SKM-1 treated with dmso at 0.1 percent for 144 hours (cell line): ENCODE measurements at regions not wholly inside any gene's neighbourhood (a gene's known extent, or its start where the extent isn't known, plus 50 kb on each side); places are given as distances from the start of the nearest gene placed in this dataset.
"Not testable (repeated sequence)": the region's sequence is repeated elsewhere in the genome, so short reads cannot be mapped to it uniquely, and the experiment has no call there.

Experiments used
- DNase-seq: peaks from one replicate; lab custom pipeline; 2025; ENCODE audit not compliant: unreplicated experiment; lab: John Stamatoyannopoulos, UW

DNA sequence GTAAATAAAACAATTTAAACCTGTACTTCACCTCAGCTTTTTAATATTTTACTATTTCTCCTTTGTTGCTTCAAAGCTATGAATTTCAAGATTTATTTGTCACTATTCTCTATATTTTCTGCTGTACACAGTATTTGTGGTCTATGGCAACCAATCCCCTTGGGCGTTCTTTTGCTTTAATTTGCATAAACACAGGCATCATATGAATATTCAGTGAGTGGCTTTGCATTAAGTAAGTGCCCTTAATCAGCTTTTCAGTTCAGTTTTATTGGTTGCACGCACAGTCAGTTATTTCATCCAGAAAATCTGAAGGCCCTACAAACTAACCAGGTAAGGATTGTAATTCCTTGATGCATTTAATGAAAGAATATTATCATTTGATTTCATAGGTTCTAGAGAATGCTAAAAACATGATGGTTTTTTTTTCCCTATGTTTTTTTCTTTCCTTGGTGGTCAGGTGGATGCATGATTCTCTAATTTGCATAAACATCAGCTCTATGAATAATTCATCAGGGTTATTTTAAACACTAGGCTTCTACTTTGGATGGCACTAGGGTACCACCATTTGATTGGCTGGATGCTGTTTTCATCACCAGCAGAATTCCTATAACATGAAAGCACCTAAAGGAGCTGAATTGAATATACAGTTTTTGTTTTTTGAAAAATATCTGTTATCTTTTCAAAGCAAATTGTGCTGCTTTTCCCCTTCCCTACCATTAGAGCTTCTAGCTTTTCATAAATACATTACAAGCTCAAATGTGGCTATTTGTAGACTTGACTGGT lies 249.2 kb upstream of the CCNH start:
- no peak for DNase-seq

DNA sequence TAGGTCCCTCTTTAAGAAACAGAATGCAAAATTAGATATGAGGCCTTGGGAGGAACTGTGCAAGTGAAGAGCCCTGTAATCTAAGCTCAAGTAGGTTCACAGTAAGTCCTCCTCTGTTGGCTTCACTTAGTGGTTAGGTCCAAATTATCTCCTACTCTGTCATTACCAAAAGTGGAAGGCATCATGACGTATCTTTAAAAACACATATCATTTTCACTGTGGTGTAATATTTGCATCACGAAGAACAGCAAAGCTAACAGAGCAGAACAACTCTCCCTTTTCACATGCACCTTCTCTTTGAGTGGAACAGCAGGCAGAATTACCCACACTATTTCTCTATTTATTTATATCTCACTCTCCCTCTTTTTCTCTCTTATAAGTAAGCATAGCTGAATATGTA lies 240.5 kb upstream of the CCNH start:
- DNase-seq: no peak

DNA sequence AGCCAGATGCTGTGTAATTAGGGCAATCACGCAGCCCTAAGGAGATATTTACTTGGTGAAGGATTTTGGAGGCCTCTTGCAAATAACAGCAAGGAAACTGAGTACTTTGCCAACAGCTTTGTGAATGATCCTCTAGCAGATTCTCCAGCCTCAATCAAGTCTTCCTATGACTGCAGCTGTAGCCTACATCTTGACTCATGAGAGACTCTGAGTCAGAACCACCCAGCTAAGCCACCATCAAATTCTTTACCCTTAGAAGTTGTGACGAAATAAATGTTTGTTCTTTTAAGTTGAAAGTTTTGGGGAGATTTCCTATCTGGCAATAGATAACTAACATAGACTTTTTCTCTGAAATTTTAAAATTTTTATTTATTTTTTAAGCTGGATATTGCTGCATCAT lies 237.6 kb upstream of the CCNH start:
- no peak for DNase-seq

DNA sequence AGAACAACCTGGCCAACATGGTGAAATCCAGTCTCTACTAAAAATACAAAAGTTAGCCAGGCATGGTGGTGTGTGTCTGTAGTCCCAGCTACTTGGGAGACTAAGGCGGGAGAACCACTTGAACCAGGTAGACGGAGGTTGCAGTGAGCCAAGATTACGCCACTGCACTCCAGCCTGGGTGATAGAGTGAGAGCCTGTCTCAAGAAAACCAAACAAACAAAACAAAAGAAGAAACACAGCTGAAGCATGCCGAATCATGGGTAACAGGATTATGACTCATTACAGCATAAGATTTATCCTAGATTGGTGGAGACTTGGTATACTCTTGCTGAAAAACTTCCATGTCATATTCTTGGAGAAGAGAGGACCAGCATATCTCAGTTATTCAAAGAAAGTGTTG lies 236.7 kb upstream of the CCNH start:
- DNase-seq: no peak

DNA sequence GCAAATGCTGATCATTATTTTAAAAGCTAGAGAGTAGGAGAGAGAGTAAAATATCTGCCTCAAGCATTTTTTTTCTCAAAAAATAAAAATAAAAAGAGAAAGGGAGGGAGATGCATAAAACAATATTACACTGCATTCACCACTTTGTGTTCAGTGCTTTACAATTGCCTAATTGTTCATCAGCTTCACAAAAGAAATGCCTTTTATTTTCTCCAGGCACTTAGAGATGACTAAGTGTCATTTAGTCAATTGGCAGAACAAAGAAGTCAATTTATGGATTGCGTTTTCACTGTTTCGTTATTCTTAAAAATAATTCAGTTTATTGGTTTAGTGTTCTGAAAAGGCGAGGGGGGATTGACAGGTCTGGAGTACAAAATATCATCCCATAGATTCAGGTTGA lies 232.5 kb upstream of the CCNH start:
- DNase-seq: no peak

DNA sequence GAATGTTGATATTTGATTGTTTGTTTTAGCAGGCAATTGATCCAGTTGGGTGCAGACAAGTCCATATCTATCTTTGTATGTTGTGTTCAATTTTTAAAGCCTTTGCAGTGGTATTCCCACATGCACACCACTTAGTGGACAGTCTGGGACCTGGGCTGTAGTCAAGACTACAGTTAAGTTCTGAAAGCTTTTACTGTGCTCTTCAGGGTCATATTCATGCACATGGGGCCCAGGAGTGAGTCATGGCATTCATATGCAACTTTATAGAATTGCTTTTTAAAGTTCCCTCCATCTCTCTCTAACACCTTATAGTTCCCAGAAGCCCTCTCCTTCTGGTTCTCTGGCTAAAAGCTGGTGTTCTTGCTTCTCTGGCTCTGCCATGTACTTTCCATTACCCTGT lies 228.2 kb upstream of the CCNH start:
- DNase-seq: no peak

DNA sequence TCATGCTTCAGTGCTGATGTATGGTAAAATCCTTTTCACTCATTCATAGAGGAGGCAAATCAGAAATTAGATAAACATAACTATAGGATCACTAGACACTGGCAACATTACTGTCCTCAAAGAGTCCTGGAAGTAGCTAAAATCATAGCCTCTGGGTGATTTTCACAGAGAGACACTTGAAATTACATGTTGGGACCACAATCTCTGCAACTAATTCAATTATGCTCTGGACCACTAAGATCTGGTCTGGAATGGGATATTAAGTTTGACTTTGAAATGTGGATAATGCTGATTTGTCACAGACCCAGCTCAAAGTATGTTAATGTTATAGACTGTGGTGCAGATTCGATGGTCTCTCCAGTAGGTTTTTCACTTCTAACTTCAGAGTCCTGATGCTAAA lies 214.6 kb upstream of the CCNH start:
- DNase-seq: no peak

DNA sequence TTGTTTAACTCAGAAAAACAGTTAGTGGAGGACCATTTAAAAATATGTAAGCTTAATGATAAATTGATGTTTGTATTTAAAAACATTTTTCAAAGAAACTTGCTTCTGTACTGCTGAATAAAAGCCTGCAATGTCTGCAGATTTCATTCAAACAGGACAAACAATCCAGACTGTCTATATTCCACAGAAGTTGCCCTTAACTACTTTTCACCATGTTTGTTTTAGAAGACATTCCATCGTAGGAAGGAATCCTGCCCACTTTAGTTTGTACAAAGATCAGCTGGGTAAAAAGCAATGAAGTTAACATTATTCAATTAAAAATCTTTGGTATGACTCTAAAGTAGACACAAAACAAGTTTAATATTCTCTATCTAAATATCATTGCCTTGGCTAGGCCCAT lies 195.7 kb upstream of the CCNH start:
- no peak for DNase-seq

DNA sequence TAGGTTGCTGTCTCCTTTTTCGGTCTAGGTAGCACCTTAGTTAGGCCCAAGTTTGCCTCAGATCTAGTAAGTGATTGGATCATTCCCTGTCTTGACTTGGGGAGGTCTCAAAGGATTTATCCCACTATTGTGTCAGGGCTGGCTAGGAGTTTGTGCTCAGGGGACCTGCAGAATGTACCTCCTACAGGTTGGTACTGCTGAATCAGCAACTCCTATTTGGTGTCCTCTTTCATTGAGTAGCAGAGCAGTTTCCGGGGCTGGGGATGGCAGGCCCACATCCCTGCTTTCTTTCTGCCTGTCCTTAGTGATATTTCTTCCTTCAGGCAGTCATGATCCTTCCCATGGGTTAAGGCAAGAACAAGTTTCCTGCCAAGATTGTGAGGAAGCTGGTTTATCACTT lies 192.9 kb upstream of the CCNH start:
- DNase-seq: no peak

DNA sequence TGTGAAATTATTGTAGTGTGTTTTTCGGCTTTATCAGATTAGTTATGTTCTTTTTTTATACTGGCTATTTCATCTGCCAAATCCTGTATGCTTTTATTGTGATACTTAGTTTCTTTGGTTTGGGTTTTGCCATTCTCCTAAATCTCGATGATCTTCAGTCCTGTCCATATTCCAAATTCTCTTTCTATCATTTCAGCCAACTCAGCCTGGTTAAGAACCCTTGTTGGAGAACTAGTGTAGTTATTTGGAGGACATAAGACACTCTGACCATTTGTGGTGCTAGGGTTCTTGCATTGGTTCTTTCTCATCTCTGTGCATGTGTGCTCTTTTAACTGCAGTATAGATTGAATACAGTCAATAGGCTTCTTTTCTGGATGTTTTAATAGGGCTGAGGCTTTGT lies 187.0 kb upstream of the CCNH start:
- DNase-seq: no peak

DNA sequence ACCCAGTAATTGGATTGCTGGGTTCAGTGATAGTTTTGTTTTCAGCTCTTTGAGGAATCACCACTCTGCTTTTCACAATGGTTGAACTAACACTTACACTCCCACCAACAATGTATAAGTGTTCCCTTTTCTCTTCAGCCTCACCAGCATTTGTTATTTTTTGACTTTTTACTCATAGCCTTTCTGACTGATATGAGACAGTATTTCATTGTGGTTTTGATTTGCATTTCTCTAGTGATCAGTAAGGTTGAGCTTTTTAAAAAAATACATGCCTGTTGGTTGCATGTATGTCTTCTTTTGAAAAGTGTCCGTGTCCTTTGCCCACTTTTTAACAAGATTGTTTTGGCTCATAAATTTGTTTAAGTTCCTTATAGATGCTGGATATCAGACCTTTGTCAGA lies 185.7 kb upstream of the CCNH start:
- DNase-seq: no peak

DNA sequence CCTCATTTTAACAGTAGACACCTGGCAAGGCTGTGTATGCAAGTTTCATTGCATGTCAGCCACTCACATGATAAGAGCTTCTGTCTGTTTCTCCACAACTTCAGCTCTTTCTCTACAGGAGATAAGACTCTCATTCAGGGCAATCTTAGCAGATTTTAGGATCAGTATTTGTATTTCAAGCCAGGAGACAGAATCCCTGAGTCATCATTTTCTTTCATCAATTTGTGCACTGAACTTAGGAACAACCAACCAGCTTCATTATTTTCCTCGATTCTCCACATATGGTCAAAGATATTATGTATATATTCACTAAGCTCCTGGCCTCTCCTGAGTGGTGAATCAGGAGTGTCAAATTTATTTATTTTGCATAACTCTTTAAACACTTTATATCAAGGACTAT lies 181.8 kb upstream of the CCNH start:
- DNase-seq: no peak

DNA sequence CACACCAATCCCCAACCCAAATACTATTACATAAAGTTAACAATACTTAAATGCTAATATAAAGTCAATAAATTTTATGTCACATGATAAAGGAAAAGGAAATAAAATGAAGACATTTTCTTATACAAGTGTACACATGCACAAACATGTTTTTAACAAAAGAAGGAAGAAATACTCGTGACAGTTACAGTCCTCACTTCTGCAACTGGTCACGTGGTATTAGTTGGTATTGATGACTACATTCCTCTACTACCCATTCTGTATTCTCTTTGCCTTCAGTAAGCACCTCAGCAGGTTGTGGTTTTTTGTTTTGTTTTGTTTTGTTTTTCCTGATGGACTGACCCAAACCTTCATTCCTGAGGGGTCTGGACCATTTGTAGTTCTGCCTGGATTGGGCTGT lies 176.9 kb upstream of the CCNH start:
- DNase-seq: no peak

DNA sequence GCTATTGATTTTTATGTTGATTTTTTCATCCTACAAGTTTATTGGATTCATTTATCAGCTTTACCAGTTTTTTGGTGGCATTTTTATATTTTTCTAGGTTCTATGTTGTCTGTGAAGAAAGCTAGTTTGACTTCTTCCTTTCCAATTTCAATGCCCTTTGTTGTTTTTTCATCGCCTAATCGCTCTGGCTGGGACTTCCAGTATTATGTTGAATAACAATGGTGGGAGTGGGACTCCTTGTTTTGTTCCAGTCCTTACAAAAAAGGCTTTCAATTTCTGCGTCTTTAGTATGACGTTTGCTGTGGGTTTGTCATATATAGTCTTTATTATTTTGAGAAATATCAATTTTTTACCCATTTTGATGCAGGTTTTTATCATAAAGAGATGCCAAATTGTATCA lies 175.6 kb upstream of the CCNH start:
- DNase-seq: no peak

DNA sequence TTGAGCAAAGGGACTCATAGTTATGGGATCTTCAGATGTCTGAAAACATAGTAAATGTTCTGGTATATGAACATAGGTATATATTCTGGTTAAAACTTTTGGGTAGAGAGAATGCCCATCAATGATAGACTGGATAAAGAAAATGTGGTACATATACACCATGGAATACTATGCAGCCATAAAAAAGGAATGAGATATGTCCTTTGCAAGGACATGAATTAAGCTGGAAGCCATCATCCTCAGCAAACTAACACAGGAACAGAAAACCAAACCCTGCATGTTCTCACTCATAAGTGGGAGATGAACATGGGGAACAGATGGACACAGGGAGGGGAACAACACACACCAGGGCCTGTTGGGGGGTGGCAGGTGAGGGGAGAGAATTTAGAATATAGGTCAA lies 171.0 kb upstream of the CCNH start:
- not testable (repeated sequence) for DNase-seq

DNA sequence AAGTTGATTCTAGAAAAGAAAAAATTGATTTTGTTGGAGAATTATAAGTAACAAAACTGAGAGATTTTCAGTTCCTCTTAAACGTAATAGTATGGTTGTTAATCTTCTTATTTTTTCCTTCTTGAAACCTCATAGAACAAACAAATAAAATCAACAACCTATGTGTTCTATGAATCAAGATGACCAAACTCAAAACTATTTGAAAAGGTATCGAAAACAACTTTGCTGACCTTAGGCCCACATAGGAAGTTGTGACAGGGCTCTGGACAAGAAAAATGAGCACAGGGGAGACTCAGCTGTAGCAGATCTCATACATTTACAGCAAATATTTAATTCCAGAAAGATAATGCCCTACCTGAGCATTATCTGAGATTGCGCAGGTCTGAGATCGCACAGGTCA lies 169.4 kb upstream of the CCNH start:
- DNase-seq: no peak

DNA sequence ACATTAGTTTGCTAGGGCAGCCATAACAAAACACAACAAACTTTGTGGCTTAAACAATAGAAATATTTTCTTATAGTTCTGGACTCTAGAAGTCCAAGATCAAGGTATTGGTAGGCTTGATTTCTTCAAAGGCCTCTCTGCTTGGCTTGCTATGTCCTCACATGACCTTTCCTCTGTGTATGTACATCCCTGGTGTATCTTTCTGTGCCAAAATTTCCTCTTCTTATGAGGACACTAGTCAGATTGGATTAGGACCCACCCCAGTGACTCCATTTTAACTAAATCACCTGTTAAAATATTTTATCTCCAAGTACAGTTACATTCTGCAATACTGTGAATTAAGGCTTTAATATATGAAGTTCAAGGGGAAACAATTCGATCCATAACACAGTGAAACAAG lies 168.9 kb upstream of the CCNH start:
- DNase-seq: no peak

DNA sequence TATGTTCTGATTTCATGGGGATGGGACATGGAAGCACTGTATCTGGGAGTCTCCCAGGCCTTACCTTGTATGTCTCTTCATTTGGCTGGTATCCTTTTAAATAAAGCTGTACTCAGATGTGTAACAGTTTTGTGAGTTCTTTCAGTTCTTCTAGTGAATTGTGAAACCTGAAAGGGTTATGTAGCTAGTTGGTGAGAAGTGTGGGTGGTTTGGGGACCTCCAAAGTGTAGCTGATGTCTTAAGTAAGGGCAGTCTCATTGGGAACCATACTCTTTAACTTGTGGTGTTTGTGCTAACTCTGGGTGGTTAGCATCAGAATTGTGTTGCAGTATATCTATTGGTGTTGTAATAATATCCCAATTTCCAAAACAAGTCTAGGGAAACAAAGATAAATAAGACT lies 166.9 kb upstream of the CCNH start:
- DNase-seq: no peak

DNA sequence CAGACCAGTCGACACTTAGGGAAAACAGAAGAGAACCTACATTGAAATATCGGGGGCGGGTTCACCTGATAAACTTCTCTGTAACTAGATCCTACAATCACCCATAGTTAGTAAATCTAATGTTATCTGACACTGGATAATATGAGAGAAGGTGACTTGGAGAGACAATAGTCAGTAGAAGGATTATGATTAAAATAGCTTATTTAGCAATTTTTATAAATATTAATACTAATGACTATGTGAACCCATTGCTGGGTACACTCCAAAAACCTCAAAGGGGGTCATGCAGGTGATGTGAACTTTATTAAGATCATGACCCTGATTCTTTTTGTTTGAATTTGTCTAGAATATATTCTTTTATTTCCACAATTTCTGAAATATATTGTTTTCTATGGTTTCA lies 164.1 kb upstream of the CCNH start:
- no peak for DNase-seq

DNA sequence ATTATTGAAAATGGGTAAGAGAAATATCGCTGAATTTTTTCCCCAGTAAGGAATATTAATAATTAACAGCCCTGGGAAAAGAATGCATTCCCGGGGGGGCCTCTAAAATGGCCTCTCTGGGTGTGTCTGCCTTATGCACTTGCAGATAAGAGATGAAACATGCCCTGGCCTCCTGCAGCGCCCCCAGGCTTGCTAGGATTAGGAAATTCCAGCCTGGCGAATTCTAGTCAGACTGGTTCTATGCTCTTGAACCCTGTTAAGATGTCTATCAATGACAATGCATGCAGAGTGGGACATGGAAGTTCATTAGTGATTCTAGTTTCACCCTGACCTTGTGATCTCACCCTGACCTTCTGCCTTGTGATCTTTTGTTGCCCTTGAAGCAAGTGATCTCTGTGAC lies 163.6 kb upstream of the CCNH start:
- DNase-seq: not testable (repeated sequence)

DNA sequence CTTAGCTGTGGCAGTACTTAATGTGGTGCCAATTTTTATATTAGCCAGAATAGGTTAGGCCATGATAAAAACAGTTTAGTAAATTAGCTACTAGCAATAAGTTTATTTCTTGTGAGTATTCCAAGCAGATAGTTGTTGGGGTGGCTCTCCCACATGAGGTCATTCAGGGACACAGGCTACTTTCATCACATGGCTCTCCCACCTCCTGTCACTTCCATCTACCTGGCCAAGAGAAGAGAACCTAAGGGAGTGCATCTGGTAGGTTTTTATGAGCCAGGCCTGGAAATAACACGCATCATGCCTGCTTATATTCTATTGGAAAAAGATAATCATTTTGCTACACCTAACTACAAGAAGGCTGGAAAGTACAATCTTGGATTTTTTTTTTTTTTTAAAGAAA lies 161.4 kb upstream of the CCNH start:
- DNase-seq: no peak

DNA sequence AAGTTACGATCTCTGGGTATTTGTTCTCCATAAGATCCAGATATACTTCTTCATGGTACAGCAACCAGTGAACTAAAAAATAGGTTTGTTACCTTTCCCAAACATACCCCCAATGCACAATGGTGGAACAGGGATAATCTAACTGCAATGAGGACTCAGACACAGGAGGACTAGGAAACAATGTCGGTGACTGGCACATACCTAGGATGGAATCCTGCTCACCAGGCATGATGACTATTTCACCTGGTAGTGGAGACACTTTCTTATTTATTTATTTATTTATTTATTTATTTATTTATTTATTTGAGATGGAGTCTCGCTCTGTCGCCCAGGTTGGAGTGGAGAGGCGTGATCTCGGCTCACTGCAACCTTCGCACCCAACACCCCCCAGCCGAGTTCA lies 159.9 kb upstream of the CCNH start:
- DNase-seq: no peak

DNA sequence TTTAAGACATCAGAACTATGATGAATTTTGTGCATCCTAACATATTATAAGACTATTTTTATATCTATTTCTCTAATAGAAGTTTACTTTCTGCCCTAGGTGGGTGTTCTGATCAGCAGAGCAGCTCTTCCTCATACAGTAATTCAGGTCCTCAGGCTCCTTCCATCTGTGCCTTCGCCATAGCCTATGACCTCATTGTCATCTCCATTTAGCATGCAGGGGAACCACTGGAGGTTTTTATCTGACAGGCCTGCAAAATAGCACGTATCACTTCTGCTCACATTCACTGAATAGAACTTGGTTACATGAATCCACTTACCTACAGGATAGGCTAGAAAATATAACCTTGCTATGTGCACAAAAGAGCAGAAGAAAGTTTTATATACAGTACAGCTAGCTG lies 159.4 kb upstream of the CCNH start:
- no peak for DNase-seq

DNA sequence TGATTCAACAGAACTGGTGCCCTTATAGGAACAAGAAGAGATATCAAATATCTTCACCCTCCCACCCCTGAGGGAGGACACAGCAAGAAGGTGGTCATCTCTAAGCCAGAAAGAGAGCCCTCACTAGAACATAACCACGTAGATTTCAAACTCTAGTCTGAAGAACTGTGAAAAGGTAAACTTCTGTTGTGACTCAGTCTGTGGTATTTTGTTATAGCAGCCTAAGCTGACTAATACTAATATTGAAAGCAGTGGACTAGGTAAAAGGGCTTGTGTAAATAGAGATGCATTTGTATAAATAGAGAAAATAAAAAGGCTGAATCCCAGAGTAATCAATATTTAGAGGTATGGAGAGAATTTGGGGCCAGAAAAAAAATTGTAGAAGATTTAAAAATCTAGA lies 157.6 kb upstream of the CCNH start:
- DNase-seq: no peak
